SK-N-SH (cell line): ENCODE measurements at regions not wholly inside any gene's neighbourhood (a gene's known extent, or its start where the extent isn't known, plus 50 kb on each side); places are given as distances from the start of the nearest gene placed in this dataset.

Experiments
- CTCF ChIP-seq: fragments of 200-600 bp; sonication (generic); IDR thresholded peaks from 2 replicates; pipeline ENCODE4 v1.6.1; 2017; ENCODE audit warnings: antibody characterized with exemption, mild to moderate bottlenecking, moderate library complexity
- EP300 ChIP-seq, 2 experiments: IDR thresholded peaks; 2 replicates each; pipeline versions ENCODE4 v1.4.0 to v1.6.1; 2012; ENCODE audit warnings: borderline replicate concordance in 1 of 2, low read depth in 1 of 2, low read length in 1 of 2
- GABPA ChIP-seq: IDR thresholded peaks from 2 replicates; pipeline ENCODE4 v1.4.0; 2012; ENCODE audit warnings: low read depth, mild to moderate bottlenecking
- USF2 ChIP-seq: fragments of 150-350 bp; IDR thresholded peaks from 2 replicates; pipeline ENCODE4 v1.6.1; 2017; ENCODE audit warnings: antibody characterized with exemption, low read length, low read depth, borderline replicate concordance

DNA sequence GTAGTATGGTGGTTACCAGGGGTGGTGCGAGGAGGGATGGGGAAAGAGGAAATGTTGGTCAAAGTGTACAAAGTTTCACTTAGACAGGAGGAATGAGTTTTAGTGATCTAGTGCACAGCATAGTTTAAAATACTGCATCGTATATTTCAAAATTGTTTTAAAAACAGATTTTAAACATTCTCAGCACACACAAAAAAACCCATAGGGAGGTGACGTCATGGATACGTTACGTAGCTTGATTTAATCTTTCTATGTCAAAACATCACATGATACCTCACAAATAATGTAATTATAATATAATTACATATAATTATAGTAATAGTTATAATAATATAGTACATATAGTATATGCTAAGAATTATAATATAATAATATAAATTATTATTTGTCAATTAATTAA is 614.2 kb downstream of the TMEM114 start:
- TF ChIP-seq CTCF (no peak), USF2 (no peak), GABPA (no peak), EP300 (IDR thresholded peaks at IDR 0.05; ENCODE audit: borderline replicate concordance in 1 of 2, low read depth in 1 of 2, low read length in 1 of 2) (no peak)
